ENCODE measurements at regions not wholly inside any gene's neighbourhood (a gene's known extent, or its start where the extent isn't known, plus 50 kb on each side); places are given as distances from the start of the nearest gene placed in this dataset.

- no peaks in the 10 kb centered on the region for H3K36me3 ChIP-seq
- intact Hi-C loops (cut with DNase I) = no loop called here
- no peak overlapping the region for H3K27ac ChIP-seq
- H3K9me3 ChIP-seq = no peaks in the 10 kb centered on the region
- DNase-seq (no peak), ATAC-seq (no peak)
- H3K4me1 ChIP-seq = peaks cover 12% of the 10 kb centered on the region
- H3K4me3 ChIP-seq = no peak overlapping the region
- H3K27me3 ChIP-seq = no peaks in the 10 kb centered on the region
- no peak for TF ChIP-seq CTCF (IDR thresholded peaks at IDR 0.05)
These were observed 305.1 kb upstream of the GULP1 start for GRCh38 chr2:187986390-187987105.

GRCh38 chr2:187988348-187988747, 303.3 kb upstream of the GULP1 start:
- H3K27me3 ChIP-seq = no peaks in the 10 kb centered on the region
- DNase-seq = no peak
- no peaks in the 10 kb centered on the region for H3K9me3 ChIP-seq
- intact Hi-C loops (cut with DNase I) = no loop called here
- ATAC-seq = no peak
- no peak overlapping the region for H3K27ac ChIP-seq
- no peaks in the 10 kb centered on the region for H3K36me3 ChIP-seq
- H3K4me3 ChIP-seq = no peak overlapping the region
- TF ChIP-seq CTCF (IDR thresholded peaks at IDR 0.05) = no peak
- H3K4me1 ChIP-seq = peaks cover 2% of the 10 kb centered on the region

- DNase-seq (no peak), ATAC-seq (no peak)
- Histone ChIP-seq H3K4me1 (no peaks in the 10 kb centered on the region), H3K36me3 (no peaks in the 10 kb centered on the region), H3K27ac (no peak overlapping the region), H3K4me3 (no peak overlapping the region), H3K9me3 (no peaks in the 10 kb centered on the region), H3K27me3 (no peaks in the 10 kb centered on the region)
- intact Hi-C loops (cut with DNase I) = no loop called here
- no peak for TF ChIP-seq CTCF (IDR thresholded peaks at IDR 0.05)
These were observed 301.6 kb upstream of the GULP1 start for GRCh38 chr2:187989925-187990623.

GRCh38 chr2:187991389-187991788, 300.3 kb upstream of the GULP1 start:
- Histone ChIP-seq H3K27ac (no peak overlapping the region), H3K27me3 (no peaks in the 10 kb centered on the region), H3K9me3 (no peaks in the 10 kb centered on the region), H3K4me3 (no peak overlapping the region), H3K36me3 (no peaks in the 10 kb centered on the region), H3K4me1 (no peaks in the 10 kb centered on the region)
- ATAC-seq (no peak), DNase-seq (no peak)
- intact Hi-C loops (cut with DNase I) = no loop called here
- no peak for TF ChIP-seq CTCF (IDR thresholded peaks at IDR 0.05)

- Histone ChIP-seq H3K9me3 (no peaks in the 10 kb centered on the region), H3K36me3 (no peaks in the 10 kb centered on the region), H3K4me1 (no peaks in the 10 kb centered on the region), H3K4me3 (no peak overlapping the region), H3K27ac (no peak overlapping the region), H3K27me3 (no peaks in the 10 kb centered on the region)
- ATAC-seq = no peak
- TF ChIP-seq CTCF (IDR thresholded peaks at IDR 0.05) = no peak
- no peak for DNase-seq
- intact Hi-C loops (cut with DNase I) = no loop called here
These were observed 297.0 kb upstream of the GULP1 start for GRCh38 chr2:187994464-187995331.
